ENCODE measurements at regions not wholly inside any gene's neighbourhood (a gene's known extent, or its start where the extent isn't known, plus 50 kb on each side); places are given as distances from the start of the nearest gene placed in this dataset.
"Not testable (repeated sequence)": the region's sequence is repeated elsewhere in the genome, so short reads cannot be mapped to it uniquely, and the experiment has no call there.

GRCh38 chr5:13350767-13351166 lies 593.7 kb downstream of the DNAH5 start:
- DNase-seq (ENCODE audit: low read depth, low spot score) = no peak

GRCh38 chr5:13348568-13348967 lies 595.9 kb downstream of the DNAH5 start:
- no peak for DNase-seq (ENCODE audit: low read depth, low spot score)

GRCh38 chr5:13346401-13346800 lies 598.1 kb downstream of the DNAH5 start:
- DNase-seq (ENCODE audit: low read depth, low spot score) = no peak

- no peak for DNase-seq (ENCODE audit: low read depth, low spot score)
These were observed 605.4 kb downstream of the DNAH5 start for GRCh38 chr5:13339093-13339492.

GRCh38 chr5:13335026-13335425 lies 609.5 kb downstream of the DNAH5 start:
- not testable (repeated sequence) for DNase-seq (ENCODE audit: low read depth, low spot score)

- DNase-seq (ENCODE audit: low read depth, low spot score) = no peak
These were observed 612.9 kb downstream of the DNAH5 start for GRCh38 chr5:13331585-13331984.

- no peak for DNase-seq (ENCODE audit: low read depth, low spot score)
These were observed 616.2 kb downstream of the DNAH5 start for GRCh38 chr5:13328316-13328715.

GRCh38 chr5:13325765-13326164 lies 618.7 kb downstream of the DNAH5 start:
- DNase-seq (ENCODE audit: low read depth, low spot score) = no peak

GRCh38 chr5:13322769-13323168 lies 621.7 kb downstream of the DNAH5 start:
- DNase-seq (ENCODE audit: low read depth, low spot score) = no peak

- DNase-seq (ENCODE audit: low read depth, low spot score) = no peak
These were observed 626.8 kb downstream of the DNAH5 start for GRCh38 chr5:13317654-13318053.

- no peak for DNase-seq (ENCODE audit: low read depth, low spot score)
These were observed 628.3 kb downstream of the DNAH5 start for GRCh38 chr5:13316176-13316575.

- DNase-seq (ENCODE audit: low read depth, low spot score) = no peak
These were observed 637.0 kb downstream of the DNAH5 start for GRCh38 chr5:13307480-13307879.

GRCh38 chr5:13303445-13303844 lies 641.0 kb downstream of the DNAH5 start:
- DNase-seq (ENCODE audit: low read depth, low spot score) = no peak

GRCh38 chr5:13278811-13279210 lies 665.7 kb downstream of the DNAH5 start:
- DNase-seq (ENCODE audit: low read depth, low spot score) = no peak

- no peak for DNase-seq (ENCODE audit: low read depth, low spot score)
These were observed 666.3 kb downstream of the DNAH5 start for GRCh38 chr5:13278148-13278547.

GRCh38 chr5:13276156-13276555 lies 668.3 kb downstream of the DNAH5 start:
- no peak for DNase-seq (ENCODE audit: low read depth, low spot score)

GRCh38 chr5:13263701-13264100 lies 680.8 kb downstream of the DNAH5 start:
- no peak for DNase-seq (ENCODE audit: low read depth, low spot score)

- DNase-seq (ENCODE audit: low read depth, low spot score) = no peak
These were observed 691.4 kb downstream of the DNAH5 start for GRCh38 chr5:13253111-13253510.

- no peak for DNase-seq (ENCODE audit: low read depth, low spot score)
These were observed 691.8 kb downstream of the DNAH5 start for GRCh38 chr5:13252699-13253098.

GRCh38 chr5:13251623-13252376 lies 692.7 kb downstream of the DNAH5 start:
- DNase-seq (ENCODE audit: low read depth, low spot score) = no peak

GRCh38 chr5:13250464-13251291 lies 693.8 kb downstream of the DNAH5 start:
- DNase-seq (ENCODE audit: low read depth, low spot score) = no peak

- DNase-seq (ENCODE audit: low read depth, low spot score) = no peak
These were observed 694.6 kb downstream of the DNAH5 start for GRCh38 chr5:13249854-13250253.

GRCh38 chr5:13248253-13248652 lies 696.2 kb downstream of the DNAH5 start:
- no peak for DNase-seq (ENCODE audit: low read depth, low spot score)

All from iPS DF 19.7 (cell line).